DOHH2 (cell line): ENCODE measurements at regions not wholly inside any gene's neighbourhood (a gene's known extent, or its start where the extent isn't known, plus 50 kb on each side); places are given as distances from the start of the nearest gene placed in this dataset.
"Not testable (repeated sequence)": the region's sequence is repeated elsewhere in the genome, so short reads cannot be mapped to it uniquely, and the experiment has no call there.

Source experiments
- CTCF ChIP-seq: fragments of 200-600 bp; sonication (generic); IDR thresholded peaks from one replicate; pipeline ENCODE4 v1.5.1; 2014; ENCODE audit warnings: antibody characterized with exemption, mild to moderate bottlenecking, low read depth, low read length; ENCODE audit not compliant: poor library complexity, severe bottlenecking
- EZH2phosphoT487 ChIP-seq: fragments of 200-600 bp; sonication (generic); IDR thresholded peaks from 2 replicates; pipeline ENCODE4 v1.6.1; 2017; ENCODE audit warnings: borderline replicate concordance, mild to moderate bottlenecking, antibody characterized with exemption, low read length, moderate library complexity, mixed read lengths

DNA sequence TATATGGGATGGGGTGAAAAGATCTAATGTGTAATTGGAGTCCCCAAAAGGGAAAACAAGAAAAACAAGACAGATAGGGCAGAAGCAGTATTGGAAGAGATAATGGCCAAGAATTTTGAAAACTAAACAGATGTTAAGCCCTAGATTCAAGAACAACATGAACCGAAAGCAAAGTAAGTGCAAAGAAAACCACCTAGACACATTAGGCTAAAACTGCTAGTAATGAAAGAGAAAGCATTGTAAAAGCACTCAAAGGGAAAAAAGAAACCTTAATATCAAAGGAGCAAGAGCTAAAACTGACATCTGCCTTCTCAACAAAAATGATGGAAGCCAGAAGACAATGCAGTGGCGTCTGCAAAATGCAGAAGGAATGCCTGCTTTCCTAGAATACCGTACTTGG is 91.0 kb downstream of the CDRT15L2 start:
- TF ChIP-seq CTCF, EZH2phosphoT487: not testable (repeated sequence)
